ENCODE measurements at regions not wholly inside any gene's neighbourhood (a gene's known extent, or its start where the extent isn't known, plus 50 kb on each side); places are given as distances from the start of the nearest gene placed in this dataset.
"Not testable (repeated sequence)": the region's sequence is repeated elsewhere in the genome, so short reads cannot be mapped to it uniquely, and the experiment has no call there.

- no peak overlapping the region for H3K4me3 Mint-ChIP-seq
- POLR2A ChIA-PET, result no interaction called here
- no peak overlapping the region for H3K27ac Mint-ChIP-seq
- H3K36me3 Mint-ChIP-seq (ENCODE audit: low read depth), result no peaks in the 10 kb centered on the region
- CTCF ChIA-PET, result no interaction called here
- ATAC-seq (ENCODE audit: low read depth), result no peak
- TF ChIP-seq CTCF (IDR thresholded peaks at IDR 0.05), result no peak
- H3K9me3 Mint-ChIP-seq, result peaks cover 3% of the 10 kb centered on the region
- peaks cover 2% of the 10 kb centered on the region for H3K4me1 Mint-ChIP-seq
- no peak for DNase-seq
- peaks cover 3% of the 10 kb centered on the region for H3K27me3 Mint-ChIP-seq
- intact Hi-C loops (cut with micrococcal nuclease), result no loop called here
Measured at GRCh38 chr1:148289647-148290046, 137.6 kb upstream of the NBPF11 start.

GRCh38 chr1:148285946-148286345, 133.9 kb upstream of the NBPF11 start:
- H3K27me3 Mint-ChIP-seq; DNase-seq; H3K36me3 Mint-ChIP-seq (ENCODE audit: low read depth); ATAC-seq (ENCODE audit: low read depth); H3K9me3 Mint-ChIP-seq; intact Hi-C loops (cut with micrococcal nuclease); H3K4me3 Mint-ChIP-seq; H3K27ac Mint-ChIP-seq; CTCF ChIA-PET; POLR2A ChIA-PET; H3K4me1 Mint-ChIP-seq: not testable (repeated sequence)

DNA sequence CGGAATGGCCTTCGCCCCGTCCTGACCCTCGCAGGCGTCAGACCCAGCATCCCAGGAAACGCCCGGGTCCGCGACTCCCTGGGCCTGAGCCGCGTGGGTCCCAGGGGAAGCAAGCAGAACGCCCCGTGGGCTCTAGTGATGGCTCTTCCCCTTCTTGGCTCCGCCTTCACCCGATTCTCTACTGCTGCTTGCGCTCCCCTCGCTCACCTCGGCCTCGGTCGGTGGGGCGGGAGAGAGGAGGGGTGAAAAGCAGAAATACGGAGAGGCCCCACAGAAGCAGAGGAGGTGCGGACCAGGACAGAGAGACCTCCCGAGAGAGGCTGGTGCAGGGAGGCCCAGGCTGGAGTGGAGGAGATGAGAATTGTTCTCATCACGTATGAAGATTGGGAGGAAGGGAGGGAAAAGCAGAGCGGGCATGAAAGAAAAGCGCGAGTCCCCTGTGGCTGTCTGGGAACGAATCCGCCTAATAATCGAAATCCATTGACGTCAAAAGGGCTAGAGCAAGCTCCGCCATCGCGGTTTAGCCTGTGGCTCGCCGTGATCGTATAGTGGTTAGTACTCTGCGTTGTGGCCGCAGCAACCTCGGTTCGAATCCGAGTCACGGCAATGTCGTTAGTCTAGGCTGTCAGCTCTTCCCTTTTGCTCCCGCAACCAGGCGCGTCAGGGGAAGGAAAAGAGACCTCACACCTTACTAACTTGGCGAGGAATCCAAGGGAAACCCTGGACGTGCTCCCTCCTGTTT, 128.9 kb upstream of the NBPF11 start:
- Mint-ChIP-seq H3K27ac (peak overlapping the region; percentile 70), H3K27me3 (peaks cover 15% of the 10 kb centered on the region), H3K4me3 (peak overlapping the region; percentile 82)
- DNase-seq; H3K4me1 Mint-ChIP-seq; CTCF ChIA-PET; H3K9me3 Mint-ChIP-seq; POLR2A ChIA-PET; H3K36me3 Mint-ChIP-seq (ENCODE audit: low read depth): not testable (repeated sequence)
- intact Hi-C loops (cut with micrococcal nuclease), result loop anchor here (2.0 kb wide), 1 partner anchor 18 kb away; no protein-coding TSS in a partner anchor
- peak; percentile 99 for ATAC-seq (ENCODE audit: low read depth)

DNA sequence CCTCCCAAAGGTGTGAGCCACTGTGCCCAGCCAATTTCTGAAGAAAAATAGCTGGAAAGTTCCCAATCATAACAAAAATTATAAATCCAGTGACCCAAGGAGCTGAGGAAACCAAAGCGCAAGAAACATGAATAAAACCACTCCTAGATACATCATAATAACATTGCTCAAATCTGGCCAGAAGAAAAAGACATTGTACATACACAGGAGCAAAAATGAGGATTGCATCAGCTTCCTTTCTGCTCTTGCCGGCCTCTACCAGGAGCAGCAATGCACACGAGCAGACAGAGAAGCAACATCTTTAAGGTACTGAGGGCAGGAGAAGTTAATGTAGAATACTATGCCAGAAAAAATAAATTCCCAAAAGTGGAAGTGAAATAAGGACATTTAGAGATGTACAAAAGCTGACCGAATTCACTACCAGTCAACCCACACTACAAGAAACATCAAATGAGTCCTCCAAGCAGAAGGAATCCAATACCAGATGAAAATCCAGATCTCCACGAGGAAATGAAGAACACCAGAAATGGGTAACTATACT, 127.0 kb upstream of the NBPF11 start:
- intact Hi-C loops (cut with micrococcal nuclease); CTCF ChIA-PET; H3K4me3 Mint-ChIP-seq; H3K36me3 Mint-ChIP-seq (ENCODE audit: low read depth); H3K4me1 Mint-ChIP-seq; H3K9me3 Mint-ChIP-seq; ATAC-seq (ENCODE audit: low read depth); H3K27ac Mint-ChIP-seq; DNase-seq: not testable (repeated sequence)
- peaks cover 23% of the 10 kb centered on the region for H3K27me3 Mint-ChIP-seq
- POLR2A ChIA-PET, result interaction anchor here (1.0 to 1.5 kb wide), 2 partner anchors 16 to 55 kb away, joined by 3 to 9 read pairs; no protein-coding TSS in a partner anchor

DNA sequence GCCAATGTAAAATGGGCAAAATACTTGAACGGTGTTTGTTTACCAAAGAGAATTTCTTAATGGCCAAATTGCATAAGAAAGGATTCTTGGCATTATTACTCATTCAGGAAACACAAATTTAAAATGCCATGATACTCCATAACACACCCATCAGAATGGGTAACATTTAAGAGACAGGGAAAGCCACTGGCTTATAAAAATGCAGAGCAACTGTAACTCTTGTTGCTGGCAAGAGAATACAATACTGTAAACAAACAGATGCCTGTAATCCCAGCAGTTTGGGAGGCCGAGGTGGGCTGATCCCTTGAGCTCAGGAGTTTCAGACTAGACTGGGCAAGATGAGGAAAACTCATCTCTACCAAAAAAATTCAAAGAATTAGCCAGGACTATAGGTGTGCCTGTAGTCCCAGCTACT, 125.8 kb upstream of the NBPF11 start:
- H3K4me3 Mint-ChIP-seq; H3K4me1 Mint-ChIP-seq; ATAC-seq (ENCODE audit: low read depth); DNase-seq; H3K36me3 Mint-ChIP-seq (ENCODE audit: low read depth); H3K9me3 Mint-ChIP-seq; intact Hi-C loops (cut with micrococcal nuclease); H3K27ac Mint-ChIP-seq; CTCF ChIA-PET: not testable (repeated sequence)
- POLR2A ChIA-PET, result interaction anchor here (1.0 to 1.6 kb wide), 2 partner anchors 14 to 57 kb away, joined by 3 read pairs; no protein-coding TSS in a partner anchor
- peaks cover 24% of the 10 kb centered on the region for H3K27me3 Mint-ChIP-seq

GRCh38 chr1:148267066-148267465, 115.0 kb upstream of the NBPF11 start:
- CTCF ChIA-PET; H3K36me3 Mint-ChIP-seq (ENCODE audit: low read depth); H3K4me3 Mint-ChIP-seq; intact Hi-C loops (cut with micrococcal nuclease); H3K27ac Mint-ChIP-seq; ATAC-seq (ENCODE audit: low read depth); DNase-seq; H3K27me3 Mint-ChIP-seq; H3K9me3 Mint-ChIP-seq: not testable (repeated sequence)
- H3K4me1 Mint-ChIP-seq, result peaks cover 13% of the 10 kb centered on the region
- POLR2A ChIA-PET, result interaction anchor here (0.6 kb wide), 1 partner anchor 7 kb away, joined by 5 read pairs; no protein-coding TSS in a partner anchor

DNA sequence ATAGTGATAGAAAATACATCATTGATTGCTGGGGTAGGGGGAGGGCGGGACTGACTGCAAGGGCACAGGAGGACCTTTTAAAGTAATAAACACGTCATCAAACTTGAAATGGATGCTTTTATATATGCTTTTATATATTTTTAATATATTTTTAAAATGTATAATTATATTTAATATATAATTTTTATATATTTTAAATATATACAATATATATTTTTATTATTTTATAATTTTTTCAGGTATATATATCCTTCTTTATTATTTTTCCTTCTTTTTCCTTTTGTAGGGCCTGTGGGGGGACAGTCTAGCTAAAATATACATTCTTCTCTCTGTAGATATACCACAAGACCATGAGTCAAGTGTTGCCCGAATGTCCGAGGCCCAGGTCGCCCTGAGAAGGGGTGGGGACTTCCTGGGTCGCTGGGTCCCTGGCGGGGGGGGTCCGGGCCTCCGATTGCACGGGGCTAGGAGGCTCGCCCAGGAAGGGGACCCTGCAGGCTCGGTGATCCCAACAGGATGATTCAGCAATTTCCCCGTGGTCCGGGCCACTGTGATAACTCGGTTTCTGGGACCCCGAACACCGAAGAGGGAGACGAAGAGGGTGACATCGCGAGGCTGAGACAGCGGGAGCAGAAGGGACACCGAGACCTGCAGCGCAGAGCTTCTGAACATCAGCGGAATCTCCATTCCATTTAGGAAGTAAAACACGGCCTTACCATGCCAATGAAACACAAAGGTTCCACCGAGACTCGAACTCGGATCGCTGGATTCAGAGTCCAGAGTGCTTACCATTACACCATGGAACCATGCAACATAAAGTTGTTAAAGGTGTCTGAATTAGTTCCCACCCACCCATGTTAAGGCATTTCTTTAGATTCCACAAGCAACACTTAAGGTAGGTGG, 112.5 kb upstream of the NBPF11 start:
- DNase-seq (no peak), ATAC-seq (ENCODE audit: low read depth) (no peak)
- POLR2A ChIA-PET, result interaction anchor here (1.8 kb wide), 2 partner anchors 70 to 124 kb away, joined by 9 to 32 read pairs; no protein-coding TSS in a partner anchor
- H3K36me3 Mint-ChIP-seq (ENCODE audit: low read depth), result peaks cover 4% of the 10 kb centered on the region
- no peak overlapping the region for H3K27ac Mint-ChIP-seq
- peaks cover 14% of the 10 kb centered on the region for H3K4me1 Mint-ChIP-seq
- CTCF ChIA-PET, result no interaction called here
- no peaks in the 10 kb centered on the region for H3K9me3 Mint-ChIP-seq
- H3K4me3 Mint-ChIP-seq, result peak overlapping the region; percentile 93
- TF ChIP-seq CTCF (IDR thresholded peaks at IDR 0.05), result no peak
- no peaks in the 10 kb centered on the region for H3K27me3 Mint-ChIP-seq
- intact Hi-C loops (cut with micrococcal nuclease), result no loop called here

Data from activated B cell treated with CpG ODN at 0.5 μM for 24 hours (primary cell).